ENCODE measurements at regions not wholly inside any gene's neighbourhood (a gene's known extent, or its start where the extent isn't known, plus 50 kb on each side); places are given as distances from the start of the nearest gene placed in this dataset.

DNA sequence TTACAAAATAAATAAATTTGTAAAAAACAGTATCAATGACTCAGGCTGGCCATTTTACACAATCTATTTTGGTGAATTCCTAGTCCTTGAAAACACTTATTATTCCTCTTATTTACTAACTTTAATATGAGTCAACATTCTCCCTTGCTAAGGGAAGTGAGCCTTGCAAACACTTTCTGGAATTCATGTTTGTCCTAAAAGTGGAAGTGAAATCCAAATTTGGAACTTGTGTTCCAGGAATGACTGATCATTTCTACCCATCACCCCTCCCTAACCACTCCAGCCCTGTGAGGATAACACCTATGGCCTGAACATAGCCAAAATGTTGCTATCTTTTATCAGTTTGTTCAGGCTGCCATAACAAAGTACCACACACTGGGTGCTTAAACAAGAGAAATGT is 83.1 kb downstream of the OR5AK2 start:
- DNase-seq (ENCODE audit: low spot score), result no peak

GRCh38 chr11:57072640-57073039 is 83.9 kb downstream of the OR5AK2 start:
- TF ChIP-seq, protein P1, sequence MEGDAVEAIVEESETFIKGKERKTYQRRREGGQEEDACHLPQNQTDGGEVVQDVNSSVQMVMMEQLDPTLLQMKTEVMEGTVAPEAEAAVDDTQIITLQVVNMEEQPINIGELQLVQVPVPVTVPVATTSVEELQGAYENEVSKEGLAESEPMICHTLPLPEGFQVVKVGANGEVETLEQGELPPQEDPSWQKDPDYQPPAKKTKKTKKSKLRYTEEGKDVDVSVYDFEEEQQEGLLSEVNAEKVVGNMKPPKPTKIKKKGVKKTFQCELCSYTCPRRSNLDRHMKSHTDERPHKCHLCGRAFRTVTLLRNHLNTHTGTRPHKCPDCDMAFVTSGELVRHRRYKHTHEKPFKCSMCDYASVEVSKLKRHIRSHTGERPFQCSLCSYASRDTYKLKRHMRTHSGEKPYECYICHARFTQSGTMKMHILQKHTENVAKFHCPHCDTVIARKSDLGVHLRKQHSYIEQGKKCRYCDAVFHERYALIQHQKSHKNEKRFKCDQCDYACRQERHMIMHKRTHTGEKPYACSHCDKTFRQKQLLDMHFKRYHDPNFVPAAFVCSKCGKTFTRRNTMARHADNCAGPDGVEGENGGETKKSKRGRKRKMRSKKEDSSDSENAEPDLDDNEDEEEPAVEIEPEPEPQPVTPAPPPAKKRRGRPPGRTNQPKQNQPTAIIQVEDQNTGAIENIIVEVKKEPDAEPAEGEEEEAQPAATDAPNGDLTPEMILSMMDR (IDR thresholded peaks at IDR 0.05; ENCODE audit: extremely low read depth, missing control alignments), result no peak
- DNase-seq (ENCODE audit: low spot score), result no peak

More for the DNA sequence above, 83.1 kb downstream of the OR5AK2 start:
- TF ChIP-seq, protein P1 (IDR thresholded peaks at IDR 0.05; ENCODE audit: extremely low read depth, missing control alignments), result no peak

- no peak for DNase-seq (ENCODE audit: low spot score)
- TF ChIP-seq, protein P1 (IDR thresholded peaks at IDR 0.05; ENCODE audit: extremely low read depth, missing control alignments), result no peak
These were observed 84.4 kb downstream of the OR5AK2 start for GRCh38 chr11:57073128-57073527.

DNA sequence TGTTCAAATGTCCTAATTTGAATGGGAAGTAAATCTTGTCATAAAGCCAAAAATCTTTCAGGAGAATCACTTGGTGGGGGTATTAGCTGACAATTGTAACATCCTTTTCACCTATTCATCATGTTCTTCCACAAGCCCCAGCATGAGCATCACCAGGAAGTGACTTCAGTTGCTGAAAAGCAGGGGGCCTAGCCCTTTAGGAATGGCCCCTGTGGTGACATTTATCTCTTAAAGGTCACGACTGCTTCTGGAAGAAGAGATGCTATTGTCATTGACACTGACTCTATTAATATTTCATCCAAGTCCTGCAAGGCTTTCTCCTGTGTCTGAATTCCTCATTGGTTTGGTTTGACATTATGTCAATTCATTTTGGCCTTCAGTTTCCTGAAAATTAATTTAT is 92.6 kb downstream of the OR5AK2 start:
- TF ChIP-seq, protein P1 (IDR thresholded peaks at IDR 0.05; ENCODE audit: extremely low read depth, missing control alignments), result no peak
- DNase-seq (ENCODE audit: low spot score), result no peak

DNA sequence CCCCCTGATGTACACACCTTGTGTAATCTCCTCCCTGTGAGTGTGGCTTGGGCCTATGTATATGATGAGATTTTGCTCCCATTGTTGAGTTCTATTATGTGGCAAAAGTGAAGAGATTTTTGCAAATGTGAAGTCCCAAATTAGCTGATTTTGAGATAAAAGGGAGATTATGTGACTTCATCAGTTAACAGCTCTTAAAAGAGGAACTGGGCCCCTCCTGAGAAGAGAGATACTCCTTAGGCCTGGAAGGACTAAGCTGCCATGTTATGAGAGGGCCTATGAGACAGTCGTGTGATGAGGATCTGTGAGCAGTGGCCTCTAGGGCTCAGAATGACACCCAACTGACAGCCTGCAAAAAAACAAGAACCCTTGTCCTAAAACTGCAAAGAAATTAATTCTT is 93.4 kb downstream of the OR5AK2 start:
- TF ChIP-seq, protein P1 (IDR thresholded peaks at IDR 0.05; ENCODE audit: extremely low read depth, missing control alignments), result no peak

DNA sequence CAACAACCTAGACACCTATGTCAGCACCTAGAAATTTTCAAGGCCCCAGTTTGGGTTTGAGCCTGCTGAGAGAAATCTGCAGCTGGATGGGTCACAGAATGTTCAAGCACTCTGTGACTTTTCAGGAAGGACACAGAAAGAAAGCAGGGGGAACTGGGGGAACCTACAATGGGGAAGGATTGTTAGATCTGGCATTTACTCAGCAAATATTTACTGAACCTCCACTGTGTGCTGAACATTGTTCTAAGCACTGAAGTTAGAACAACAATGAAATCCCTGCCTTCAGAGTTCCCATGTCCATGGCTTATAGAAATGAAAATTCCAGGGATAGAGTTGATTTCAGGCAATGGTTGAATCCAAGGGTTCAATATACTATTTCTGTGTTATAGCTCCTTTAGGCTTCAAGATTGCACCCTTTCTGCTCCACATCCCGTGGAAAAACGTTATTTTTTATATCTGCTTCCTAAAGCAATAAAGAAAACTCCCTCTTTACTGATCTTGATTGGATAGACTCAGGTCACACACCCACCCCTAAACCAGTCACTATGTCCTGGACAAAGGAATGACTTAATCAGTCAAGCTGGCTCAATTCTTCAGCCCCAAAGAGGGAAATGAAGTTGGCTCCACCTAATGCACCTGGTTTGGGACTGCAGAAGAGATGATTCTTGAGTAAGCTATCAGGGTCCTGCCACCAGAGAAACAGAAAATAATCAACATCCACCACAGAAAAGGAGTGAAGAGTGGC is 95.1 kb downstream of the OR5AK2 start:
- TF ChIP-seq, protein P1 (IDR thresholded peaks at IDR 0.05; ENCODE audit: extremely low read depth, missing control alignments), result no peak
- no peak for DNase-seq (ENCODE audit: low spot score)

More for the DNA sequence above, 93.4 kb downstream of the OR5AK2 start:
- DNase-seq (ENCODE audit: low spot score), result no peak

DNA sequence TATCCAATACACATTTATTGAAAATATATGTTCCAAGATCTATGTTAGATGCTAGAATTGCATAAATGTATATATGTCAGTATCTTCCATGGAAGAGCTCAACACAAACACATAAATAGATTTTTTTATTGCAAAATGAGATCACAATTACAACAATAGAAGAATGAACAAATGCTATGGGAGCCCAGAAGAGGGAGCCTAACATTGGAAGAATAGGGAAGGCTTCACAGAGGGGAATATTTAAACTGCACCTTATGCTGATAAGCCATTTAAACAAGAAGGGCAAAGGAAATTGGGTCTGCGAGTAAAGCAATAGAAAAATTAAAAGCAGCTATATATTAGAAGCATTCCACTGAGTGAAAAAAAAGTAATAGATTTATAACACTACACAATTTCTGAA is 96.1 kb upstream of the LRRC55 start:
- DNase-seq (ENCODE audit: low spot score), result no peak
- TF ChIP-seq, protein P1 (IDR thresholded peaks at IDR 0.05; ENCODE audit: extremely low read depth, missing control alignments), result no peak

Data from GM20000 (cell line).